SKM-1 (cell line): ENCODE measurements at regions not wholly inside any gene's neighbourhood (a gene's known extent, or its start where the extent isn't known, plus 50 kb on each side); places are given as distances from the start of the nearest gene placed in this dataset.
A peak's percentile ranks its signal among the peaks of the same experiment; 100 is the strongest.

Experiments
- DNase-seq: peaks from one replicate; lab custom pipeline; 2025; ENCODE audit not compliant: unreplicated experiment; lab: John Stamatoyannopoulos, UW

DNA sequence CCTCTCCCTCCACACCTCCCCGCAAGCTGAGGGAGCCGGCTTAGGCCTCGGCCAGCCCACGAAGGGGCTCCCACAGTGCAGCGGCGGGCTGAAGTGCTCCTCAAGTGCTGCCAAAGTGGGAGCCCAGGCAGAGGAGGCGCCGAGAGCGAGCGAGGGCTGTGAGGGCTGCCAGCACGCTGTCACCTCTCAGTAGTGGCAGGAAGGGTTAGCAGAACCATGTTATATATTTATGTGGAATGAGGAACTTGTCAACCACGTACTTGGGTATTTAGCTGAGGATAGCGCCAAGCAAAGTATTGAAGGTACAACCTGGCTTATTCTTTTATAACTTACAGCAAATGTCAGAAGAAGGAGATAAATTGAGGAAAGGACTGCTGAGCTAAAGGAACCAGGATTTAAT lies 144.1 kb upstream of the MGAT5 start:
- no peak for DNase-seq

DNA sequence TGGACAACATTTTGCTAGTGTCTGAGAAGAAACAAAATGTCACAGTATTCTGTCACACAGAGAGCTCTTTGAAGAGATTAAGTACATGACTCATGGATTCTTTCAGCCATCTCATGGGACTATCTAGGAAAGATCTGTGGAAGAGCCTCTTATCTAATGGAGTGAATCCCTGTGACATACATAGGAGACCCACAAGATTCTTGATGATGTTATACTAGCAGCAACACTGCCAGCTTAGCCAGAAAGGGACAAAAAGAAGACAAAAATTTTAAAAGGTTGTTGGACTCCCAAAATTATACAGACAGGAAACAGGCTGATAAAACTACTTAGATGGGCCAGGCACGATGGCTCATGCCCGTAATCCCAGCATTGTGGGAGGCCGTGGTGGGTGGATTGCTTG lies 143.3 kb upstream of the MGAT5 start:
- DNase-seq, result no peak

DNA sequence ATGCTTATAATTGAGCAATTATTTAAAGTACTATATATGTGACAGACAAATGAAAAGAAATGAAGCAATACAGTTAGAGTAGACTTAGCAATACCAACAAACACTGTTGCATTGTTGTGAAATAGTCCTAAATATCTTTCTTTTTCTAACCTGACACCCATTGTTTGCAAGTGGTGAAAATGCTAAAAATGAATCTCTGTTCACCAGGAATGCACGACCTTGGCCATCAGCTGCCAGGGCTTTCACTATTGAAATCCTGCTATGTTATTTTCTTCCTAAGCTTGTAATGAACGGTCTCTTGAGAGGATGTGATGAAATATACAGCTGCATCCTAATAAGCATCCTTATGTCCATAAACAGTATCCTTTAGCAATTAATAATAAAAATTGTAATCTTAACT lies 136.2 kb upstream of the MGAT5 start:
- no peak for DNase-seq

DNA sequence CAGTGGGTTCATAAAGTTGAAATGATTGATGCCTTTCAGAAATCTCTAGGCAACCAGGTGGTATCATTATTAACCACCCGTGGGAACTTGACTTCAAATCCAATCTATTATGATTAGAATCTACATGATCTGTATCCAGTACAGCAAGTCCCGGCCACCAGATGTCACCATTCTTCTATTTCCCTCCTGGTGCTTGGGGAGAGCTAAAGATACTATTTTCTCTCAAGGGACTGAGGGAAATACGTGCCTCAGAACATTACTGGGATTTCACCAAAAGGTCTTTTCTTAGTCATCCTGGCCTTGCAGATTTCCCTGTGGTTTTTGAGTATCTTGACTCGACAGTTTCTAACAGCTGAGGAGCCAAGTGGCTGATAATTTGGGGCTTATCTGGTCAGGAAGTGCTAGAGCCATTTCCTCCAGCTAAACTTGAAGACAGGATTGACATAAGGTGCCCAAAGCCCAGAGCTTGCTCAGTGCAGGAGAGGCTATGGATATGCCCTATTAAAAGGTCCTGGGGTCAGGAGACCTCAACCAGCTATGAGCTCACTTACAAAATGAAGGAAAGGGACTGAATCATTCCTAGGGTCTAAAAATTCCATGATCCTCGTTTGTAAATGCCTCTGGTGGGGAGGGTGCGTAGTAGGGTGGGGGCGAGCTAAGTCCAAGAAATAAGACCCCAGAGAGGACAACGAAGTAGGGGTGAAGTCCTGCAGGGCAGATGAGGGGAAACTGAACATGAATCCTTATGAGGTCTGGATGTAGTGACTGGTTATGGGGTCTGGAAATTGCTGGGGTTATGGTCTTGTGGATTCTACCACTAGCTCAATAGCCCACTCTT lies 135.4 kb upstream of the MGAT5 start:
- DNase-seq, result peak; percentile 76

DNA sequence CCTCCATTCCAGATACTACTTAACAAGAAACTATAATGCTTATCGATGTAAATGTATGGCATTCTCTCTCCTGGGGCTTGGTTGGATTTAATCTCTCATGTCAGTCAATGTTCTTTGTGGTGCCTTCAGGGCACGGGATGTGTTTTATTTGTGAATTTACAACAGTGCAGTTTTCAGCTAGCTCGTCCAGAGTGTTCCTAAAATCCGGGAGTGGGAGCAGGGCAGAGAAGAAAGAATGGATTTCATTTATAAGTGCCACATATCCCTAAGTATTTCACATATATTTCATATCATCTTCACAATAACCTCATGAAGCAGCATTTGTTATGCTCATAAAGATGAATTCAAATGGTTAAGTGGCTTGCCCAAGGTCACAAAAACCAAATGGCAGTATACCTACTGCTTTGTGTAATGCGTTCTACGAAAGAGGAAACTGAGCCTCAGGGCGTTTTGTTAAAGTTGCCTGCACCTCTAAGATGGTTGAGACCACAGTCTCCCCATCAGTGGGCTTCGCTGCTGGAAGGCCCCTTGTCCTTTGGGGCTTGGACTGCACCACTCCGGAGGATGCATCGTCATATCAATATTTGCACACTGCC lies 134.7 kb upstream of the MGAT5 start:
- DNase-seq, result no peak

DNA sequence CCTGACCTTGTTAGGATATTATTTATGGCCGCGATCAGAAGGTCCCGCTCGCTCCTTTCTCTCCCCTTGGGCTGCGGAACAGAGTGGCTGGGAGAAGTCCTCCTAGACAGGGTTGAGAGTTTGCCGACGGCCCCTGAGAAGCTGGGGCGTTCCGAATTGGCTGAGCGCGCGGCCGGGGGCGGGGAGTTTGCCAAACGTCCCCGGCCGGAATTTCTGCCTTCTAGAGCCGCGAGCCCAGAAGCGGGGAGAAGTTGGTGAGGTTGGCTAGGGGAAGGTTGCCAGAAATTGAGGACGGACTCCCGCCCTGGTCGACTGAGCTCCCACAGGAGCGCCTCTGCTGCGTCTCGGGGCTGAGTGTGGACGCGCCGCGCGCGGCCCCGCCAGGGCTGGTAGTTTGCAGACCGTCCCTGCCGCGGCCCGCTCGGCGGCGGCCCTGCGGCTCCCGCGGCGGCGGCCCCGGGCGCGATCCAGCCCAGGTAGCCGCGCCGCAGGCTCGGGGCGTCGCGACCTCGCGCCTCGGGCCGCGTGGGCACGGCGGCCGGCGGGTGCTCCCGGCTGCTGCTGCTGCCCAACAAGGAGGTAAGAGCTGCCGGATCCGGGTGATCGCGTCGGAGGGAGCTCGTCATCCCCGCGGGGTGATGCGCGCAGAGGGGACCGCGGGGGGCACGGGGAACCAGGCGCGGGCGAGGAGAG lies 134.0 kb upstream of the MGAT5 start:
- DNase-seq, result peak; percentile 92

DNA sequence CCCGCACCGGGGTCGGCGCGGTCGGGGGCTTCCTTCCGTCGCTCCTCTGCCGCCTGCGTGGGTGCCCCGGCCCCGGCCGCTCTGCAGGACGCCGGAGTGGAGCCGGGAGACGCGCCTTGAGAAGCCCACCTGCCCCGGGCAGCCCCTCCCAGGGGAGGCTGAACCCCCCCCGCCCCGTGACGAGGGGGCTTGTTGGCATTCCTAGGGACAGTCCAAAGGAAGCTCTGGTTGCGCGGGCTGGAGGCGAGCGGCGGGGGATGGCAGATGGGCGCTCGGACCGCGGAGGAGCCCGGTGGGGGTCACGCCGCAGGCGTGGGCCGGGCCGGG lies 133.5 kb upstream of the MGAT5 start:
- no peak for DNase-seq

DNA sequence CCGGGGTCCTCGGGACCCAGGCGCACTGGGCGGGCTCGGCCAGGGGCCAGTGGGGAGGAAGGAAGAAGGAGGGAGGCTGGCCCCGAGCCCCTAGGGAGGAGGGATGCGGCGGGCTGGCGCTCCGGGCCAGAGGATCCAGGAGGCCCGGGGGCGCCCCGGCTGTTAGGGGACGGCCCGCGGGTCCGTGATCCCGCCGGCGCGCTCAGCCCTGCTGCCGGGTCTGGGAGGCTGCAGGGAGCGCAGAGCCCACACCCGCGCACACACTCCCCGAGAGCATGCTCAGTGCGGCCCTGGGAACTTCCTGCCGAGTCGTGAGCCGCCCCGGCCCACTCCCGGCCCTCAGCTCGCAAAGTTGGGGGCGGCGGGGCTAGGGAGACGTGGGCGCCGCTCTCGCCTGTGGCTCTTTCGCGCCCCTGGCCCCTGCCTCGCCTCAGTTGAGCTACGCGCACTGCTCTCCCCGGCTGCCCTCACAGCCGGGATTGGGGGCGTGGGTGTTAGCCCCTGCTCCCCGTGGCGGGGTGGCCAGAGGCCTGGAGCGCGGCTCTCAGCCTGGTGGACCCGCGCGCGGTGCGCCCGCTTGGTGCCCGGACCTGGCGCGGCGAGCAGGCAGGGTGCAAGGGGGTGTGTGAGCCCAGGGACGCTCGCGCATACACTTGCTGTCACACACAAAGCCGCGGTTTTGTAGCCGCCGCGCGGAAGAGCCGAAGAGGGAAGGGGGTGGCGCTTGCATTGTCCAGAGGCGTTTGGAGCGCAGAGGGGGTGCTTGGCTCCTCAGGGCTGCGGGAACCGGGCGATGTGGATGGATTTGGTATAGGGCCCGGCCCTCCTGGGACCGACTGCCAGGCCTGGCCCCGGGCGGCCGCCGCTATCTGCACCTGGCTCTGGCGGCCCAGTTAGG lies 132.9 kb upstream of the MGAT5 start:
- no peak for DNase-seq

DNA sequence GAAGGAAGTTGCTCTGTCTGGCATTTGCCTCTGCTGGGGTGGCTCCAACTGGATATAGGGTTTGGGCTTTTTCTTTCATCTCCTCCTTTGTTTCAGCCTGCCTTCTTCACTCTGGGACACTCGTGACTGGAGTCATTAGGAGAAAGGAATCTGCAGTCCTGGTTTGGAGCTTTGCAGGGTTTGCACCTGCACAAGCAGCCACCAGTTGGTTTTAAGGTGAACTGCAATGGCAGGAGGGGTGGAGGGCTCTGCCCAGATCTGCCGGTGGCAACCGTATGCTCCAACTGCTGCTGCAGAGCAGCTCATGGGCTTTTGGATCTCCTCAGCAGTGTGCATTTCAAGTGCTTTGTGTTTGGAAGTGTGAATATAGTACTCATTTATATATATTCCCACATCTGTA lies 131.3 kb upstream of the MGAT5 start:
- DNase-seq, result no peak

DNA sequence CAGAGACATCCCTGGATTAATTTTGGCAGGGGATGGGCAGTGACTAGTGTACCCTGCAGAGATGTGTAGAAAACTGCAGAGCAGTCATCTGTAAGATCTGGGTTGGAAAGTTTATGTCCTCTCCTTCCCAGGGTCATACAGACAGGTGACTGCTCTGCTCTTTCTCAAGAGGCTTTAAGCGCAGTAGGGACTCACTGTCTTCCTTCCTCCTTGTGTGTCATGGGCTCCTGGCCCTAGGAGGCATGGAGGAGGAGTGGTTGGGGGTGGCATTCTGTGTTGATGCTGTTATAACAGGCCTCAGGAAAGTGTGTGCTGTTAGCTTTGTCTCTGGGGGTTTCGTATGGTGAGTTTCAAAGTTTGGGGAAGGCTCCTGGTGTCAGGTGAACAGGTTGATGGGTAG lies 130.5 kb upstream of the MGAT5 start:
- DNase-seq, result no peak

DNA sequence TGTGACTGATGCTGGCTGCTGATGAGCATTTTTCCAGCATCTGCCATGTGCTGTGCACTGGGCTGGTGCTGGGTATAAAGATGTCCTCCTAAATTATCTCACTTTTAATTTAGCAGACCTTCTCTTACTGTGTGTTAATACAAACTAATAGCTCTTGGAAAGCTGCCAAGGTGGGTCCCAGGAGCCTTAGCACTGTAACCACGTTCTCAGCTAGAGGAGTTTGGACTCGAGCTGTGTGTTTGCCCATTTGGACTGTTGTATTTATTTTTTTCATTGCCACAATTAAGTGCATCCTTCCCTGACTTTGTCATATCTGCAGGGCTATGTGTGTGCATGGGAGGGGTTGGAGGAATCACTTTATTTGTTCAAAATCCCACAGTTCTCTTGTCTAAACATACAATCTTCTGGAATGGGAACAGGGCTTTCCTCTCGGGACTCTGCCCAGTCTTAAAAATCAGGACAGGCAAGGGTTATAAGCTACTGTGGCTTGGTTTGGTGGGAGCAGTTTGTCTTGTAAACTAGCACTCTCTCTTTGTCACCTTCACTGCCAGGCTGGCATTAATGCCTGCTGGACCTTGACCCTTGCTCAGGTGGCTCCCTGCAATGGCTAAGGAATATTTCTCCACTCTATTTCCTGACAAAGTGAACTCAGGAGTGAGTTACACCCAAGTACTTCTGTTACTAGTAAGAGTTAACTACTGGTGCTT lies 129.7 kb upstream of the MGAT5 start:
- no peak for DNase-seq

DNA sequence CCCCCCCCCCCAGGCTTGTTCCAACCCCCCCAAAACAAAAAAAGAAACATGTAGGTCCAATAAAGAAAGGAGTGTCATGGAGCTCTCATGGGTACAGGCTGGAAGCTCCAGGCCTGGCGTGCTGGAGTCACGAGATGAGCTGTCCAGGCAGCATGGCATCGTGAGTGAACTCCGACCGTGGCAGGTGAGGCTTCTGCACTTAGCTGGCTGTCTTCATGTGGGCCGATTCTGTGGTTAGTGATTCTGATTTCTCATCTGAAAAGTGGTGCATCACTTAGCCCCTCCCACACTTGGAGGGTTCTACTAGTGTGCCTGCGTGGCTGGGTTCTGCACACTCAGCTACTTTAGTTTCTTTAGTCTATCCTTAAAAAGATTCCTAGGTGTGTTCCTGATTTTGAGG lies 126.4 kb upstream of the MGAT5 start:
- no peak for DNase-seq

DNA sequence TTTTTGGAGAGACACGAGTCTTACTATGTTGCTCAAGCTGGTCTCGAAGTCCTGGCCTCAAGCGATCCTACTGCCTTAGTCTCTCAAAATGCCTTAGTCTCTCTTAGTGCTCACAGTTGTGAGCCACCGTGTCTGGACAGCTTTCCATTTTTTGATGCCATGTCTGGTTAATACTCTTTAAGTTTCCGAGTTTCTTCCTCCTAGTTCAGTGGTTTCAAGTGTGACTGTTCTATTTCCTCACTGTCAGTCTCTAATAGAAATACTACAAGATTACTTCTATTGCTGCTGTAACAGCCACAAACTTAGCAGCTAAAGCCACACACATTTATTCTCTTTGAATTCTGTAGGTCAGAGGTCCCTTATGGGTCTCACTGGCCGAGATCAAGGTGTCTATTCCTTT lies 125.1 kb upstream of the MGAT5 start:
- DNase-seq, result no peak

DNA sequence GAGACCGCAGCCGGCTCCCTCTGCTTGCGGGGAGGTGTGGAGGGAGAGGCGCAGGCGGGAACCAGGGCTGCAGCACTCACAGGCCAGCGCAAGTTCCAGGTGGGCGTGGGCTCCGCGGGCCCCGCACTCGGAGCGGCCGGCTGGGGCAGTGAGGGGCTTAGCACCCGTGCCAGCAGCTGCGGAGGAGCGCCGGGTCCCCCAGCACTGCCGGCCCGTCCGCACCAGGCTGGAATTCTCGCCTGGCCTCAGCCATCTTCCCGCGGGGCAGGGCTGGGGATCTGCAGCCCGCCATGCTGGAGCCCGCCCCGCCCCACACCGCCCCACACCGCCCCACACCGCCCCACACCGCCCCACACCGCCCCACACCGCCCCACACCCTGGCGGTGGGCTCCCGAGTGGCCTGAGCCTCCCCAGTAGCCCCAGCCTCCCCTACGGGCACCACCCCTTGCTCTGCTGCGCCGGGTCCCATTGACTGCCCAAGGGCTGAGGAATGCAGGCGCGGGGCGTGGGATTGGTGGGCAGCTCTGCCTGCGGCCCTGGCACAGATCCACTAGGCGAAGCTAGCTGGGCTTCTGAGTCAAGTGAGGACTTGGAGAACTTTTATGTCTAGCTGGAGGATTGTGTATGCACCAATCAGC lies 123.9 kb upstream of the MGAT5 start:
- DNase-seq, result no peak

DNA sequence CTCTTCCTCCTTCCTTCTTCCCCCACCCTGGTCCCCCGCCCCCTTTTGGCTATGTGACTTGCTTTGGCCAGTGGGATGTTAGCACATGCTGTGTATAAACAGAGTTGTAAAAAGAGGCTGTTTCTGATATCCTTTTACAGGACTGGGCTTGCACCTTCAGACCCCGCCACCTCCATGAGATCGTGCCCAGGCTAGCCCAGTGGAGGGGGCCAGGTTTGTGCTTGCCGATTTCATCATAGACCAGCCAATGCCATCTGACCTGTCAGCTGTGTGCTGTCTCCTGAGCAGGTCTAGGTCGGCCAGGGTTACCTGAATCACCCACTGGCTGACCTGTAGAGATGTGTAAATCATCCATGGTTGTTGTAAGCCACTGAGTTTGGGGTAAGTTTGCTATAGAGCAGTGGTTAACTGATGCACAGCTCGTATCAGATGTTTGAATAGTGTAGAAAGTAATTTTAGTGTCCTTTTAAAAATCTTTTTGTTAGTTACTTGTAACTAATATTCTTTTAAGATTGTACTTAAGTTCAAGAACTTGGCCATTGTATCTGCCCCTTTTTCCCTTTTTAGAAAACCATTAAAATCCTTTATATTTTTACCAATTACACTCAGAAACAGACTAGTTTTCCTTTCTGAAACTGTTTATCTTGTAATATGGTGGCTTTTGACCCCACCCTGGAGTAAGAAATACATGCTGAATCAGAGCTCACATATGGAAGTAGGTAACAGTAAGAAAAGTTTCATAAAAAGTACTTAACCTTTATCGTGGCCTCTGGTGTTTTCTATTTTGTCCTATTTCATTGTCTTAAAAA lies 122.0 kb upstream of the MGAT5 start:
- no peak for DNase-seq

DNA sequence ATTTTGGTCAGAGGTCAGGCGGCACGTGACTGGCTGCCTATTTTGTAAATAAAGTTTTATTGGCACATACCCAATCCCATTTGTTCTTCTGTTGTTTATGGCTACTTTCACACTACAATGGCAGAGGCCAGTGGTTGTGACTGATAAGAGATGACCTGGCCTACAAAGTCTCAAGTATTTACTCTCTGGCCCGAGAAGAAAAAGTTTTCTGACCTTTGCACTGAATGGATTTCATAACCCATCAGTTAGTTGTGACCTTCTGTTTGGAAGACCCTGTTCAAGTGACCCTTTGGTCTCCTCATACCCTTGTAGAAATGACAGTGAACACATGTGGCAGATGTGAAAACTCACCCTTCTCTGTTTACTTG lies 121.4 kb upstream of the MGAT5 start:
- no peak for DNase-seq

DNA sequence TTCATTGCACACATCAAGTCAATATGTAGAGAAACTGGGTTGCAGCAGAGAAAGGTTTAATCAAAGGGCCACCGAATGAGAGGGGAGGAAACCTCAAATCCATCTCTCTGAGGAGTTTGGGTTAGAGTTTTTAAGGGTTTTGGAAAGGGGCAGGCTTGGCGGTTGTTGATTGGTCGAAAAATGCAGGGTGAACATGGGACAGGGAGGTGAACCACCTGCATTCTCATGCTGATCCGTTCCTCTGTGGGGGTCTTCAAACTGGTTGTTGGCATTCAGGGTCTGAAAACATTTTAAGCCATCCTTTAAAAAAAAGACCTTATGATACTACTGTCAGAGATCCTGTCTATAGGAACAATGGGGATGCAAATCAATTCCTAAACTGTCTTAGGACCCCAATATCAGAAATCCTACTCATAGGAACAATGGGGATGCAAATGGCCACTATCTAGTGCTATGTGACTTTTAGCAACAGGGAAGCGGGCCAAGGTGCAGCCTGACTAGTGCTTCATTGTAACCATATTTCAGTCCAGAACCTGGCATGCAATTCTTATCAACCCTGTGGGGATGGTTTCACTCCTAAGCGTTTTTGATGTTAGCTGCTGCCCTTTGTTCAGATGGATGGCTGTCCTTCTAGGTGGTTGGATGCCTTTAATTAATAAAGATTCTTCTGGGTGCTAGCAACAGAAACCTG lies 120.1 kb upstream of the MGAT5 start:
- no peak for DNase-seq

DNA sequence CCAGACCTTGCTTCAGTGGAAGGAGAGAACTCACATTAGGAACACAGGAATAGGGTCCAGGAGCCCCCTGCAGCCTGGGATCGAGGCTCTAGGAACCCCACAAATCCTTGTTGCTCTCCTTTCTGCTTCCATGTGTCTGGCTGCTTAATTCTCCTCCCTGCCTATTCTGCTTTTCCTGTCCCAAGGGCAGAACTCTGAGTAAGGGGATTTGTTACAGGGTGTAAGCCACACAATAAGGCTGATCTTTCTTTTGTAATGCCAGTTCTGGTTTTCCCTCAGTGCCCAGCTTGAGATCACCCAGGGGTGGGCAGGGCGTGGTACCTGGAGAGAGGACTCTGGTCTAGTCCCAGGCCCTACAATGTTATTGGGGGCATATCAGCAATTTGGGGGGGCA lies 119.6 kb upstream of the MGAT5 start:
- DNase-seq, result no peak

DNA sequence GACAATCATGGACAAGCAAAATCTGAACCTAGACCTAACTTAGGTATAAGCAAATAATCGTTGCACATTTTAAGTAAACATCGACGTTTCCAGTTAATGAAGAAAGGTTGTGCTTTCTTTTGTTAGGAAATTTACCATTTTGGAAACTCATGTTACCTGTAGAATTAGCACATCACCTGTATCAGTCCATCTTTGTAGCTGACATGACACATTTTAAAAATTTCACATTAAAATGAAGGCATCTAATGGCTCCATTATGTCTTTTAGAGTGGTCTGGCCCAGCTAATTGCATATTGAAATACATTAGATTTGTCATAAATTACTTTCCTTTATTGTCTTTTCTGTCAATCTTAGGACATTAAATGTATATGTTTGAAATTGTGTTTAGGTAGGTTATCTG lies 119.0 kb upstream of the MGAT5 start:
- DNase-seq, result no peak
